HG03108 (cell line): ENCODE measurements at regions not wholly inside any gene's neighbourhood (a gene's known extent, or its start where the extent isn't known, plus 50 kb on each side); places are given as distances from the start of the nearest gene placed in this dataset.

ENCODE experiments used
- ATAC-seq: cut with Tn5 transposase; IDR thresholded peaks from one replicate; pipeline ENCODE4 v1.9.1; 2021; ENCODE audit warnings: moderate library complexity; ENCODE audit not compliant: unreplicated experiment

DNA sequence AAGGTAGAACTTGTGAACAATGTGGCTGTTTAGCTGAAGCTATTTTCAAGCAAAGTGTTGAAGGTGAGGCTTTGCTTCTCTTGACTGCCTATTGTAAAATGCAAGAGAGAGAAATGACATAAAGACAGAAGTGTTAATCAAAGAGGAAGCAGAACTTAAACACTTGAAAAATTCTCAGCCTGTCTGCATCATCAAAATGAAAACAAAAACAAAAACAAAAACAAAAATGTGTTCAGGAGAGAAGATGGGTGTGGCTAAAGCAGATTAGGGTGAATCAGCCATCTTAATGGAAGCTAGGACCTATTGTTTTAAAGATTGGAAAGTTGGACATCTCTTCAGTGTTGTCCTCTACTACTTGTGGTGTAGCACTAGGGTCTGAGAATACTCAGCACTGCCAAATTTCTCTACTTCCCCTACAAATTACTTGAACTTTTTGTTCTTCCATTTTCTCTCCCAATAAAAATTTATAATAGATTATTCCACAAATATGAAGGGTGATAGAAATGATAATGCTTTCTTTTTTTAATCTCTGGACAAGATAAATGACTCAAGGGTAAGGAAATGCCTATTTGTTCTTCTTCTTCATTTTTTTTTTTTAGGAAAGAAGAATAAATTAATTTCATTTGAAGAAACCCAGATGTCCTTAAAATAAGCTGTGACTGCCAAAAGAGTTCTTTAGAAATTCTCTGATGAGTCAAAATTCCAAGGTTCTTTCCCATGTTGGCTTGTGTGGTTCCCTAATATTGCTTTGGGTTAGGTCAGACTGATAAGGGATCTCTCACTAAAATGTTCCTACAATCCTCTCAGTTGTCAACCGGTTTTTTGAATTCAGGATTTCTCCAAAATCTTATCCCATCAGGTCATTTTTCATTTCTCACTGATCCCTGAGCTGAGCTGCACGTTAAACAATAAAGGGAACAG, 571.2 kb upstream of the ZEB2 start:
- ATAC-seq: no peak

DNA sequence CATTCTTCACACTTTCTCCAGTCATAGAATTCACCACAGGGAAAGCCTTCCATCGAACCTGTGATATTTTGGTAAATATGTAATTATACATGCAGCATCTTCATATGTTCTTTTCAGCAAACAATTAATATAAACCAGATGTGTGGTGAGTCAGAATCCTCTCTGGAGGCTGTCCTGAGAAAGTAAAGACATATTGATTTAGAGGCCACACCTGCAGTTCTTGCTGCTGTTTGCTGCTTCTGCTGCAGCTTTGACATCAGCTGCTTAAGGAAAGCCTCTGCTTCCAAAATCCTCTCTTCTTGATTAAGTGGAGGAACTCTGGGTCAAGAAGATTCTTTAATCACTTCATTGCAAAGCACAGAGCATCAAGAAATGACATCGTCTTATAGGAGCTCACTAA, 568.8 kb upstream of the ZEB2 start:
- ATAC-seq: no peak

DNA sequence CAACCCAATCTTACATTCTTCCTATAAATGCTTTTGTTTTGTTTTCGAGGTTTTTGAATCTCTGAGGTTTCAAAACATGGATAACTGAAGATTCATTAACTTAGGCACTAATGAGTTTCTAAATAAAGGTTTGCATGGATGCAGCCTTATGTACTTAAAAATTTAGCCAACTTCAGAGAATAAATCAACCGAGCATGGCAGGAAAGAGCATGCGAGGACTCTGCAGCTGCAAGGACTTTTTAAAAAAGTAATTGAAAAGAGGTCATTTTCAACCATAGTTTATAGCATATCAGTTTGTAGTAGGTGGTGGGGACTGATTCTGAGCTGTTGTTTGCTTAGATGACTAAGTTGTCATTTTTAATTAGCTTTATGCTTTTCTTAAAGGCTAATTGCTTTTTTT, 567.0 kb upstream of the ZEB2 start:
- no peak for ATAC-seq

DNA sequence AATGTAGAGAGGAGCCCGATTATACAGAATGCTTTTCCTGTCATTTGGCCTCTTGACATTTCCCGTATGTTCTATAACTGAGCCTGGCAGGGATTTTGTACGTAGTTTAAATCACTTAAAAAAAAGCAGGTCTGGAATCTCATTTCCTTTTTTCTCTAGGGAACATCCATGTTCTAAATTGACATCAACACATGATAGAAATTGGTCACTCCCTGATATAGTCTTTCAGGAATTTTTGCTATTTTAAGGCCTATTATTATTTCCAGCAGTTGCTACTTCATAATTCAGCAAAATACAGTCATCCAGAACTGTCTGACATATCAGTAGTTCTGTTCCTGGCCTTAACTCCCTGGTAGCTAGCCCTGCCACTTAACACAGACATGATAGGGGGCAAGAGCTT, 565.7 kb upstream of the ZEB2 start:
- no peak for ATAC-seq

DNA sequence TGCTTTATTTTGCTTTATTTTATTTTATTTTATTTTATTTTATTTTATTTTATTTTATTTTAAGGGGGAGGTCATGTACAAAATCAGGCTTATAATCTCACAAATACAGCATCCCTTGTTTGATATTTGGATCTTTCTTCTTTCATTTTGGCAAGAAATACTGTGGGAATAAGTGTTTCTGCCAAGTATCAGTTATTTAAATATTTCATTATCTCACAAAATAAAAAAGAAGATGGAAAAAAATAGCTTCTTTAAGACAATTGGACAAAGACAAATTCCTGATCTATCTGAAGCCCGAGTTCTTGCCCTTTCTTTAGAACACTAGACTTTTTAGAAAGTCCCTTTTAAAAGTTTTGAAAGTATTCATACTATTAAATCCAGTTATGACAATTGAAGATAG, 560.5 kb upstream of the ZEB2 start:
- ATAC-seq: no peak

DNA sequence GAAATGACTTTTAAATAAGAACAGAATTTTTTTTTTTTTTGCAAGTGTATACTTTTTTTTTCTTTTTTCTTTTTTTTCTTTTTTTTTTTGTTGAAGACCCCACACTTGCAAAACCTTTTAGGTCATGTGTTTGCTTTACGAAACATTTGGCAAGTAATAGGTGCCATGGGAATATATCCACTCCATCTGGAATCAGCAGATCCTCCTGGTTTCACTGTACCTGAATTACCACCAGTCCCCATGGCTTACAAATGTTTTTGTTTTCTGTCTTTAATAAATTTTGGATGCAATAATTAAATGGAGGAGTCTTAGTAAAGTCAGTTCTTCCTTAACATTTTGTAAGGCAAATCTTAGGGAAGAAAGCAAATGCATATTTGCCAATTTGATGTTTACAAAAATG, 559.7 kb upstream of the ZEB2 start:
- no peak for ATAC-seq

DNA sequence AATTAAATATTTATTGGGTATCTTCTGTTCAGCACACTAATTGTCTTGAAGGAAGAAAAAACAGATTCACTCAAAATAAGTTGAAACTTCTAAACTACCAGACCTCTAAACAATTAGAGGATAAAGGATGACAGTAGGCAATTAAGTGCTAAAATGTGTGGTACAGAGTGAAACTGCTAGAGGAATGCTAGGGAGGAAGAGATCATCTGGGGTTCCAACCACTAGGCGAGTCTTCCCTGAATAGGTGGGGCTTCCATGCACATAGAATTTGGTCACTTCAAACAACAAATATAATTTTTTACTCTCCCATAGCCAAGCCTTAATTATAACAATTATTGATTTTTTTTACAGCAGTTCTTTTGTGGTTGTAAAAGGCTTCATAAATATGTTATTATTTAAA, 559.0 kb upstream of the ZEB2 start:
- ATAC-seq: no peak

DNA sequence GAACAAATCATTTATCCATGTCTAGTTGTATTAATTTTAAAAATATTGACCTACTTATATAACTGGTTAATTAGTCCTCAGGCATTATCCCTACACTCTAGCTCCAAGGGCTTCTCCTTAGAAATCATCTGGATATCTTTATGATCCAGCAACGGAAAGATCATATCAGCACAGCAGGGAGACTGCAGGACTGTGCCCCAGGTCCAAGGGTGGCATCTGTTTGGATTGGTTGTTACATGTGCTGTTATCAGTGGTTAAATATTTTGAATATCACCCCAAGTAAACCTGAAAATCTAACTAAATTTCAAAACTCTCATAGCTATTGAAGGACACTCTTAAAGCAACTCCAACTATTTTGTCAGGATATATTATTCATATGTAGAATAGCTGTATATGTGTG, 556.2 kb upstream of the ZEB2 start:
- ATAC-seq: no peak

DNA sequence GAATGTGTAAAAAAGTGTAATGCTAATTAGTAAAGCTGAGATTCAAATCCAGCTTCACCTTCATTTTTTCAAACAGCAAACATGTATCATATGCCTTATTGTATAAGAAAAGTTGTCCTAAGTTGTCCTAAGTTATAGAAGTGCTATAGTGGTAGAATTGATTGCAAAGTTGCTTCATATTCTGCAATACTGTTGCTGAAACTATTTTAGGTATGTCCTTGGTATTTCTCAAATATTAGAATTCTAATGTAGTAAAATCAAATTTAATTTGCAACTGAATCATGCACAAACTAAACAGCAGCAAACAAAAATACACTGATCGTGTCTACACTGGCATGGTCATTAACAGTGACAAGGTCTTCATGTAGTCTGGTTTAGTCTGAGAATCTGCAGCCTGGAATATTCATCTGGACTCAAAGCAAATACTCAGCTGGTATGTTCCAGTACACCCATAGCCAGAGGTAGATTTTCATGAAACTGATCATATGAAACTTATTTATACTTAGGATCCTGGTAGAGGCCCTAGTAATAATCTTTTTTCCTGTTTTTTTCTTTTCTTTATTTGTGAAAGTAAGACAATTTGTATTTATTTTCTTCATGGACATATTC, 555.6 kb upstream of the ZEB2 start:
- ATAC-seq: no peak

DNA sequence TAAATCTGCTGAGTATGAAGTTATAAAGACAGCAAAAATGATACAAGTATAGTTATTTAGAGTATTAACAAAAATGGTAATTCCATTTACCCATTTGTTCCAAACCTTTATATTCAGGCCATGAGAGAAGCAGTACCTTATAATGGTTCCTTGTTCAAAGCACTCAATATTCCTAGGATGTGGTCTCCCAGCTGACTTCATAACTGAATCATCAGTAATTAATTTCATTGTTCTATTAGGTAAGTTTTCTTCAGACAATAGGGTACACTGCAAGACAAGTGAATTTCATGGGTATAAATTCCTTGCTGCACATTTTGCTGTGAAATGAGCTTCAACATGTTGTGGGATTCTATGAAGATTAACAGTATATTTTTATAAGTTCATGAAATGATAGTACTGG, 550.8 kb upstream of the ZEB2 start:
- ATAC-seq: no peak

DNA sequence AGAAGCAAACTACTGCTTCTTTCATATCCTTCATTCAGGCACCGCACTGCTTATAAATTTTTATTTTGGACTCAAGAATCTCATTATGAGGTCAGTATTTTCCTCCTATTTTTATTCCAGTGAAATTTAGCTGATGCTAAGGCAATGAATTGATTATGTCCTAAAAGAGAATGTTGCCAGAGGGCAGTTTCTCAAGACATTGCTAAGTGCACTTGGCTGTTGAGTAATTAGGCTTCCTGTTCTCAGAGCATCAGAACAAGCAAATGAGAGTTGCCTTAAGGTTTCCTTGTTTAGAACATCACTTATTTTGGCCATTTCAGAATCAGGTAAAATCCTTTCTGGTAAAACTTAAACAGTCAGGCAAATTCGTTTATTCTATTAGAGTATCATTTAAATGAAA, 548.6 kb upstream of the ZEB2 start:
- no peak for ATAC-seq

DNA sequence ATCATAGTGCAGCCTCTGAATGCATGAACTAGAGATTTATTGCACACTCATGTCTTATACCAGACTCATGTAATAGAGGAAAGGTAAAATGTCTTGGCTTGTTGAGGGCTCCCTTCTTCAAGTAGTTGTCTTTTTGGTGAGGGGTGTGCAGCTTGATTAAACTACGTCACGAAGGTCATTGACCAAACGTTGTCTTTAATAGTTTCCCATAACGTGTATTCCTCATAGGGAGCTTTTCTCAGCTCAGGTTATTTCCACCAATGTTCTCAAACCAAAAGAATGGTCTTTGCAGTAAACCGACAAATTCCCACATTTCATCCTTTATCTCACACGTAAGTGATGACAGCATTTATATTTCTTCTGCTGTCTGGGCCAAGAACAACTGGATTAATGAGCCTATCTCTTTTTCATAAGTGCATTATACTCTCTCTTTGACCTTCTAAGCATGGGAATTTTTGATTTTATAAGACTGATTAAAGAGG, 547.7 kb upstream of the ZEB2 start:
- no peak for ATAC-seq

DNA sequence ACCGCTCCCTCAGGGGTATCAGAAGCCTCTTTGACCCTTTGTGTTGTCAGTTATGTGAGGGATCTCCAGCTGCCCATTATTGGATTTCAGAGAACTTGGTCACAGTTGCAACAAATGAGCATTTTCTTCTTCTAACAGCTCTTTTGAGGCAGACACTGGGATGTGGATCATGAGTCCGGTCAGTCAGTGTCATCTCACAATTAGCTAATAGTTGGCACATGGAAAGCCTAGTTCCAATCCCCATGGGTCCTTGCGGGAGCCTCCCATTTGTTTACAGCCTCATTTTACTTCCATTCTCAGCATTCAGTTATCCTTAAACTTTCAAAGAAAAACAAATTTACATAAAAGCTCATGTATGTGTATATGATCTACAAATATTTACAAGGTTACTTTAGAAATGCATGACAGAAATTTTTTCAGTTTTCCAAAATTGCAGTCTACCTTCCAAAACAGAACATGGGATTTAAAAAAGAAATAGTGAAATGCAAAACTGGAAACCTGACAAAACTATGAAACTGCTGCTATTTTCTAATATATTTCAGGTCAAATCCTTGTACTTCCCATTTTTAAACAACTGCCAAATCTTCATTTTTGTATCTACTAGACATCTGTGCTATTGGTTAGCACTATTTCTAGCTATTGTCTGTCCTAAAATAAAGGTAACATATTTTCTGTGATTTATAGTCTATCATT, 547.1 kb upstream of the ZEB2 start:
- no peak for ATAC-seq

DNA sequence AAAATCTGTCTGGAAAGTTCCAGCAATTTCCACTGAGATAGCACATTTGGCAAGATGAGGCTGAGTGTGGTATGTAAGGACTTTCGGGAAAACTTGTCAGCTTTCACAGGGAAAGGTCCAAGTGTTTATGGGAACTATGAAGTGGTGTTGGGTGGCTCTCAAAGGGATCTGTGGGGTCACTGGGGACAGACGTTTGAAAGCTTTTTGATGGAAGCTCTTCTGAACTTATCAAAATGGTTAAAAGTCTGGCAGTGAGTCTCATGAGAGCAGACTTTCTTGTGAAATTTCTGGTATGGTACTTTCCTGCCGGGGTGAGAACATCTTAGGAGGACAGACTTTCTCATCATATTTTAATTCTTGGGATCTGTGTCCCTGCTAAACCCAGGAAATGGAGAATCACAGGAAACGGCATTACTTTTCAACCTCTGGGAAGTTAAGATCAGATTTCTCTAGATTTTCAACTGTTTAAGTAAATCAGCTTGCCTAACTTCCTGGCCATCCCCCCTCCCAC, 546.3 kb upstream of the ZEB2 start:
- no peak for ATAC-seq

DNA sequence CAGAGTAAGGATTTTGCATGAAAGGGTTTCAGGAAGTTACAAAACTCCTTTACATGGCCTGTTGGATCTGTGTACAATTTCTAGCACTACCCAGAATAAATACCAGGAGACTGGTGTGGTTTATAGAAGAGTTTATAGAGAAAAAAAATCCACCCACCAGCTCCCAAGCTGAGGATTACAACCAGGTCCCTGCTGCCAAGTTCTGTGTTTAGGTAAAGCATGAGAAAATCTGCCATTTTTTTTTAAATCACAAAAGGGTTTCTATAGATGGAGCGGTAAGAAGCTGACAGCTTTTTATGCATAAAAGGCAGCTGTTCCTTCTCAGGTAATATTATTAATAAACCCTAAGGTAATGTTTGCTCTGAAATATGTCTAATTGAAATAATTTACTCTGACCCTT, 545.4 kb upstream of the ZEB2 start:
- ATAC-seq: no peak

DNA sequence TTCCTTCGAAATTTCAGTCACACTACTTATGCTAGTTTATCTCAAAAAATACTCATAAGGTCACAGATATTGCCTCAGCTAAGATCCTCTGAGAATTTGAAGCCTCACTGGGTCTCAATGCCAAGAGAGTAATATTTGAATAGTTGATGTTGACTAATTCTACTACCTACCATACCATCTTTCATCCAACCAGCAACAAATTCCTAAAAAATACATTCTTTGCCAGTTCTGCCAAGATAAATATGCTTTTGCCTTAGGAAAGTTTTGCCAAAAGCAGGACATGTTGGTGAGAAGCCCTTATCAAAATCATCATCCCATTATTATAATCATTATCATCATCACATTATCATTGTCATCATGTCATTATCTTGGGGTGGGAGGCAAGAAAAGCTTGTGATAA, 544.6 kb upstream of the ZEB2 start:
- no peak for ATAC-seq

DNA sequence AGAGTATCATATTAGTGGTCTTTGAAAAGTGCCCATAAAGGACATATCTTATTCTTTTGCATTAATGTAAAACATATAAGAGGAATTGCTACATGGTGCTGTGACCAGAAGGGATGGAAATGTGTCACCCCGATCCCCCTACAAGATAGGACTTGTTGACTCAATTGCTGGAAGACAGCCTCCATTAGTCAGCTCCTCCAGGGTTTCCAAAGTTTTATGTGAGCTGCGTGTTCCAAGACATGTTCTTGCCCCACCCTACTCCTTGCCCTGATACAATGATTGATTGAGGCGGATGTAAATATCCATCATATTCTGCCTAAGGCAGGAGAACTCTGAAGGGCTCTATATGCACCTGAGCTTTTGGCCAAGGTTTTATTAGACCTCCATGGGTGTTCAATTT, 541.0 kb upstream of the ZEB2 start:
- ATAC-seq: no peak

DNA sequence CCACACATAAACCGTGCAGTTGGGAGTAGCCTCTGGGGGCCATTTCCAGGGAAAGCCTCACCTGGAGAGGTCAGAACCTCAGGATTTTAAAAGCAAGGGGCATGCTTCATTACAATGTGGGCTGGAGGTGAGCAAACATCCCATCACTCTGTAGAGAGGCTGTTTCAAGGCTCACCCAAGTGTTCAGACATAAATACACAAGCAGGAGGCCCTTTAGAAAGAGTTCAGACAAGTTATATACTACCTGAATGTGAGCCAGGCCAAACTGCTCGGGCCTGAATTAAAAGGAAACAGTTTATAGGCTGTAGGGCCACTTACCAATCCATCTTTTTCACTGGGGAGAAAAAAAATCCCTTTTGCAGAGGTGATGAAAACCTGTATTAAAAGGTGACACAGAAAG, 540.0 kb upstream of the ZEB2 start:
- ATAC-seq: no peak

DNA sequence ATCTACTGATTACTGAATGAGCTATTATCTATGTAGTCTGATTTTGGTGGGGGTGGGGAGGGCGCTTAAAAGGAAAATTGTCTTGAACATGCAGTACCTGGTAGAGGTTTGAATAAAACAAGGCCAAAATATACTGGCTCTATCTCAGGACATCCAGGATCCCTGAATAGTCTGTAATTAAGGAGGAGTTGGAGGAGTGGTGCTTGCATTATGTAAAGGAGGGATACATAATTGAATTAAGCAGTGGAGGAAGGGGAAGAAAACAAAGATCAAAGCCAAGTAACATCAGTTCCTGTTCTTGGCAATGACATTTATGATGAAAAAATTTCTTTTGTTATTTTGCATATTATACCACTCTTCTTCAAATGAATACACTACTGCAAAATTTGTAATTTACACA, 539.4 kb upstream of the ZEB2 start:
- ATAC-seq: no peak

DNA sequence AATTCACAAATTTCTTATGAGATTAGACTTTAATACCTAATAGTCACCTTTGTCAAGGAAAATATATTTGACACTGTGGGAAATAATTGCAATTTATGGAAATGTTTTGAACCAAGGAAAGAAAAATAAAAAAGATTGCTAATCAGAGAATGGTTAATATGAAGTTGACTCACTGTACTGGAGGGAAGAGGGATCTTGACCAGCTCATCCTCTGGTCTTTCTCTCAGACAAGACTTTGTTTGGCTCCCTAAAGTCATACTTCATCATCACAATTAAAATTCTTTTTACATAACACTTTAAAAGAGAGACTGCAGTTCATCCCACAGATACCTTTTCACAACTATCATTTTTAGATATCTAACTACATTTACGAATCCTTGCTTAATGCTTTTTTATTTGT, 538.5 kb upstream of the ZEB2 start:
- ATAC-seq: no peak

DNA sequence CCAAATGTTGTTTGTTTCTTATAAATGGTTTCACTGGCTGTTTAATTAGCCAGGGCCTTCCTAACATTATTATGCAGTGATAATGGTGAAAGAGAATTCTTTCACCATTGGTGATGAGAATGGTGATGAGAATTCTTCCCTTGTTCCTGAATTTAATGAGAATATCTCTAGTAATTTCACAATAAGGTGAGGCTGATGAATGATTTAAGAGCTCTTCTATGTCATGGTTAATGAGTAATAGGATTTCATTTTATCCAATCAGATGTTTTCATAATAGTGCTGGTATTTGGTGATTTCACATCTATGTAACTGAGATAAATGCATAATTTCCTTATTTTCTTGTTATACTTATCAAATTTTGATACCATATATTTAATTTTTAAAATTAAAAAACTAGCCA, 535.7 kb upstream of the ZEB2 start:
- no peak for ATAC-seq

DNA sequence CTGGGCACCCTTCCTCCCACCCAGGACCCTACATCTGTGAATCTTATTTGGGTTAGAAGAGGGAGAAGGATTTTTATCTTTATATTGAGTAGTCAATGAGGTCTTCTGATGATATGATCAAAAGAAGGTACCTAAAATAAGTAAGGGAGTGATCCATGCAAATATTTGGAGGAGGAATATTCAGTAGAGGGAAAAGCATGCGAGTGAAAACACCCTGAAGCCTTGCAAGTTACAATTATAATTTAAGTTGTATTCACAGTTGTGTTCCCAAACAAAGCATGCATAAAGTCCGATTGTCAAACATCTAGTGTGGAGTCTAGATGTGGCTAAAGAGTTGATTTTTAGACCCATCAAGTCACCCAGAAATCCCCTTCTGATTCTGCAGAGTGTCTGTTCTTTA, 530.2 kb upstream of the ZEB2 start:
- ATAC-seq: no peak
